H9 (cell line): ENCODE measurements at regions not wholly inside any gene's neighbourhood (a gene's known extent, or its start where the extent isn't known, plus 50 kb on each side); places are given as distances from the start of the nearest gene placed in this dataset.

Experiments
- DNase-seq: peaks from one replicate; pipeline ENCODE4 v3.0.0-alpha.2; 2017
- H2AFZ ChIP-seq: one replicate; pipeline ENCODE4 v1.6.1; 2013; ENCODE audit warnings: mild to moderate bottlenecking, low read length, control low read depth, moderate library complexity
- H2AK5ac ChIP-seq: 2 replicates; pipeline ENCODE4 v1.6.1; 2013; ENCODE audit warnings: low read length, control low read depth, mixed read lengths; ENCODE audit not compliant: insufficient read length
- H2BK120ac ChIP-seq: one replicate; pipeline ENCODE4 v1.6.1; 2013; ENCODE audit warnings: low read depth, mild to moderate bottlenecking, low read length, control low read depth, inconsistent platforms; ENCODE audit not compliant: poor library complexity, severe bottlenecking
- H2BK12ac ChIP-seq: 2 replicates; pipeline ENCODE4 v1.6.1; 2013; ENCODE audit warnings: low read length, control low read depth, mixed read lengths, low read depth; ENCODE audit not compliant: insufficient read length
- H2BK15ac ChIP-seq: 2 replicates; pipeline ENCODE4 v1.6.1; 2013; ENCODE audit warnings: low read depth, low read length, control low read depth
- H2BK20ac ChIP-seq: one replicate; pipeline ENCODE4 v1.6.1; 2013; ENCODE audit warnings: low read depth, mild to moderate bottlenecking, low read length, control low read depth, inconsistent platforms; ENCODE audit not compliant: poor library complexity, severe bottlenecking
- H2BK5ac ChIP-seq: 2 replicates; pipeline ENCODE4 v1.6.1; 2013; ENCODE audit warnings: low read length, control low read depth, mixed read lengths; ENCODE audit not compliant: insufficient read length
- H3K14ac ChIP-seq: 2 replicates; pipeline ENCODE4 v1.6.1; 2013; ENCODE audit warnings: low read length, control low read depth; ENCODE audit not compliant: insufficient read depth
- H3K18ac ChIP-seq: 2 replicates; pipeline ENCODE4 v1.6.1; 2013; ENCODE audit warnings: low read depth, mild to moderate bottlenecking, mixed read lengths, low read length, control low read depth; ENCODE audit not compliant: insufficient read length
- H3K23ac ChIP-seq: 2 replicates; pipeline ENCODE4 v1.6.1; 2013; ENCODE audit warnings: low read length, control low read depth, mixed read lengths, low read depth; ENCODE audit not compliant: insufficient read length
- H3K23me2 ChIP-seq: 2 replicates; pipeline ENCODE4 v1.6.1; 2013; ENCODE audit warnings: low read depth, mild to moderate bottlenecking, mixed read lengths, low read length, control low read depth; ENCODE audit not compliant: insufficient read length, poor library complexity, severe bottlenecking
- H3K27ac ChIP-seq: 2 replicates; pipeline ENCODE4 v1.5.1; 2013; ENCODE audit warnings: low read length, control low read depth, mixed read lengths, low read depth; ENCODE audit not compliant: insufficient read length
- H3K27me3 ChIP-seq: 2 replicates; pipeline ENCODE4 v1.6.1; 2013; ENCODE audit warnings: low read length, control low read depth, inconsistent platforms; ENCODE audit not compliant: insufficient read depth
- H3K4ac ChIP-seq: 2 replicates; pipeline ENCODE4 v1.6.1; 2013; ENCODE audit warnings: low read depth, mild to moderate bottlenecking, control low read depth, inconsistent platforms, low read length, moderate library complexity
- H3K4me1 ChIP-seq: 2 replicates; pipeline ENCODE4 v1.6.1; 2013; ENCODE audit warnings: low read length, control low read depth, inconsistent platforms; ENCODE audit not compliant: insufficient read depth
- H3K4me2 ChIP-seq: 2 replicates; pipeline ENCODE4 v1.6.1; 2013; ENCODE audit warnings: low read length, control low read depth, mixed read lengths; ENCODE audit not compliant: insufficient read length, insufficient read depth
- H3K56ac ChIP-seq: 2 replicates; pipeline ENCODE4 v1.6.1; 2013; ENCODE audit warnings: low read depth, mild to moderate bottlenecking, mixed read lengths, low read length, control low read depth; ENCODE audit not compliant: insufficient read length
- H3K79me1 ChIP-seq: 2 replicates; pipeline ENCODE4 v1.6.1; 2013; ENCODE audit warnings: low read depth, mild to moderate bottlenecking, moderate library complexity, low read length, control low read depth, inconsistent platforms; ENCODE audit not compliant: insufficient read depth, poor library complexity, severe bottlenecking
- H3K79me2 ChIP-seq: 2 replicates; pipeline ENCODE4 v1.6.1; 2013; ENCODE audit warnings: low read length, control low read depth, inconsistent platforms; ENCODE audit not compliant: insufficient read depth
- H3K9ac ChIP-seq: 2 replicates; pipeline ENCODE4 v1.6.1; 2013; ENCODE audit warnings: low read length, control low read depth, mixed read lengths; ENCODE audit not compliant: insufficient read length; ENCODE audit errors: extremely low read depth
- H3K9me3 ChIP-seq: one replicate; pipeline ENCODE4 v1.6.1; 2013; ENCODE audit warnings: low read depth, low read length, inconsistent platforms; ENCODE audit not compliant: control insufficient read depth
- H3T11ph ChIP-seq: one replicate; pipeline ENCODE4 v1.6.1; 2013; ENCODE audit warnings: mild to moderate bottlenecking, low read length, control low read depth, inconsistent platforms
- H4K20me1 ChIP-seq: one replicate; pipeline ENCODE4 v1.6.1; 2013; ENCODE audit not compliant: control insufficient read depth, insufficient read length, insufficient read depth
- H4K5ac ChIP-seq: 2 replicates; pipeline ENCODE4 v1.6.1; 2013; ENCODE audit warnings: low read depth, mild to moderate bottlenecking, mixed read lengths, low read length, control low read depth; ENCODE audit not compliant: insufficient read length
- H4K8ac ChIP-seq: replicated peaks from 2 replicates; pipeline ENCODE4 v1.6.1; 2013; ENCODE audit warnings: low read length, control low read depth, mixed read lengths, low read depth; ENCODE audit not compliant: insufficient read length
- H4K91ac ChIP-seq: 2 replicates; pipeline ENCODE4 v1.6.1; 2013; ENCODE audit warnings: low read depth, mild to moderate bottlenecking, moderate library complexity, mixed read lengths, low read length, control low read depth; ENCODE audit not compliant: insufficient read length
- H3K27ac Mint-ChIP-seq, 3 experiments: 2 replicates in 2 of 3; 3 replicates in 1 of 3; pipeline ENCODE4 v1.8.0; 2020 to 2021; ENCODE audit warnings: mixed read lengths in 3 of 3, mild to moderate bottlenecking in 1 of 3, moderate library complexity in 1 of 3
- H3K27me3 Mint-ChIP-seq: 2 replicates; pipeline ENCODE4 v1.8.0; 2021; ENCODE audit warnings: low read depth, mild to moderate bottlenecking, moderate library complexity, mixed read lengths
- H3K36me3 Mint-ChIP-seq, 3 experiments: 2 replicates in 2 of 3; 3 replicates in 1 of 3; pipeline ENCODE4 v1.8.0; 2020 to 2021; ENCODE audit warnings: low read depth in 3 of 3, mixed read lengths in 3 of 3; ENCODE audit not compliant: insufficient read depth in 1 of 3
- H3K4me1 Mint-ChIP-seq, 2 experiments: 2 replicates each; pipeline ENCODE4 v1.8.0; 2020; ENCODE audit warnings: mixed read lengths in 2 of 2
- H3K4me3 Mint-ChIP-seq, 2 experiments: 2 replicates in 1 of 2; 3 replicates in 1 of 2; pipeline ENCODE4 v1.8.0; 2020 to 2021; ENCODE audit warnings: mild to moderate bottlenecking in 2 of 2, mixed read lengths in 2 of 2, moderate library complexity in 1 of 2
- H3K9me3 Mint-ChIP-seq, 2 experiments: 2 replicates in 1 of 2; 3 replicates in 1 of 2; pipeline ENCODE4 v1.8.0; 2020; ENCODE audit warnings: mild to moderate bottlenecking in 2 of 2, mixed read lengths in 2 of 2, moderate library complexity in 1 of 2
- WGBS: extraction: QIAGEN DNeasy Blood & Tissue Kit; methylation state at CpG from one replicate; pipeline ENCODE4 v1.1.7; 2013; ENCODE audit warnings: missing lambda C conversion rate, low lambda C conversion rate, mixed read lengths; ENCODE audit not compliant: insufficient read length; ENCODE audit errors: extremely low coverage; 5-methylcytosine and 5-hydroxymethylcytosine counted together
- TF ChIP-seq, protein P1 (sequence below): fragments of 200-600 bp; sonication (generic); conservative IDR thresholded peaks from 3 replicates; pipeline ENCODE4 v1.8.0; 2021; ENCODE audit warnings: antibody characterized with exemption, mild to moderate bottlenecking

DNA sequence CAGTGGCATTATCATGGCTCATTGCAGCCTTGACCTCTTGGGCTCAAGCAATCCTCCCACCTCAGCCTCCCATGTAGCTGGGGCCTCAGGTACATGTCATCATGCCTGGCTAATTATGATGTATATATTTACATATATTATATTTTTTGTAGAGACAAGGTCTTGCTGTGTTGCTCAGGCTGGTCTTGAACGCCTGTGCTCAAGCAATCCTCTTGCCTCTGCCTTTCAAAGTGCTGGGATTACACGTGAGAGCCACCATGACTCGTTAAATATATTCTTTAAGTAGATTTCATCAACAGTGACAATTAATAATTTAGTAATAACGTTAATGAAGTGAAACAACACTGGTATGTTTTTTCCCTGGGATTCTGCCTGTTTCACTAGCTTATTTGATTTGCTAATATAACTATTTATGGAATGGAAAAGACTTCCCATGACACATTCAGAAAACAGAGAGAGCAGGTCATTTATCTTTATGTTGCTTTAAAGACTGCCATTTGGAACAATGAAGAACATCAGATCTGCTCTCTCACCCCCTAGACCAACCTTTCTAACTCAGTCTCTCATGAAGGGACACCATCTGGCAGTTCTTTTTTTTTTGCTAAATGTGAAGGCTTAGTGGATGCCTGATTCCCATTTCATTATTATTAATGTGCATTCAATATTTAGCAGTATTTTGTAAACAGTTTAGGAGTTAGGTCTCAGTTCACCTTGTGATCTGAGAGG lies 295.6 kb downstream of the KIF4B start:
- H3K23ac ChIP-seq, result no peak overlapping the region
- no peak overlapping the region for H3K4ac ChIP-seq
- Mint-ChIP-seq H3K4me1 (peaks cover 0 to 4% of the 10 kb centered on the region in 2 experiments; a peak in 1 of 4 replicates), H3K27me3 (no peaks in the 10 kb centered on the region), H3K9me3 (no peaks in the 10 kb centered on the region), H3K4me3 (no peak overlapping the region), H3K27ac (no peak overlapping the region), H3K36me3 (no peaks in the 10 kb centered on the region)
- no peaks in the 10 kb centered on the region for H3K27me3 ChIP-seq
- no peak overlapping the region for H2AFZ ChIP-seq
- H3K79me1 ChIP-seq, result no peaks in the 10 kb centered on the region
- no peak overlapping the region for H4K5ac ChIP-seq
- no peak for DNase-seq
- no peak overlapping the region for H2AK5ac ChIP-seq
- H2BK5ac ChIP-seq, result no peak overlapping the region
- no peak overlapping the region for H4K8ac ChIP-seq
- H3K56ac ChIP-seq, result no peak overlapping the region
- H3K27ac ChIP-seq, result no peak overlapping the region
- no peak overlapping the region for H2BK20ac ChIP-seq
- no peak overlapping the region for H2BK120ac ChIP-seq
- H3K4me2 ChIP-seq, result no peak overlapping the region
- H3K9ac ChIP-seq, result no peak overlapping the region
- H3K9me3 ChIP-seq, result no peaks in the 10 kb centered on the region
- no peaks in the 10 kb centered on the region for H4K20me1 ChIP-seq
- WGBS, result no CpG with 5 or more reads among the region's 4 CpGs
- no peak overlapping the region for H3T11ph ChIP-seq
- H3K14ac ChIP-seq, result no peak overlapping the region
- no peaks in the 10 kb centered on the region for H3K23me2 ChIP-seq
- H2BK12ac ChIP-seq, result no peak overlapping the region
- TF ChIP-seq, protein P1, sequence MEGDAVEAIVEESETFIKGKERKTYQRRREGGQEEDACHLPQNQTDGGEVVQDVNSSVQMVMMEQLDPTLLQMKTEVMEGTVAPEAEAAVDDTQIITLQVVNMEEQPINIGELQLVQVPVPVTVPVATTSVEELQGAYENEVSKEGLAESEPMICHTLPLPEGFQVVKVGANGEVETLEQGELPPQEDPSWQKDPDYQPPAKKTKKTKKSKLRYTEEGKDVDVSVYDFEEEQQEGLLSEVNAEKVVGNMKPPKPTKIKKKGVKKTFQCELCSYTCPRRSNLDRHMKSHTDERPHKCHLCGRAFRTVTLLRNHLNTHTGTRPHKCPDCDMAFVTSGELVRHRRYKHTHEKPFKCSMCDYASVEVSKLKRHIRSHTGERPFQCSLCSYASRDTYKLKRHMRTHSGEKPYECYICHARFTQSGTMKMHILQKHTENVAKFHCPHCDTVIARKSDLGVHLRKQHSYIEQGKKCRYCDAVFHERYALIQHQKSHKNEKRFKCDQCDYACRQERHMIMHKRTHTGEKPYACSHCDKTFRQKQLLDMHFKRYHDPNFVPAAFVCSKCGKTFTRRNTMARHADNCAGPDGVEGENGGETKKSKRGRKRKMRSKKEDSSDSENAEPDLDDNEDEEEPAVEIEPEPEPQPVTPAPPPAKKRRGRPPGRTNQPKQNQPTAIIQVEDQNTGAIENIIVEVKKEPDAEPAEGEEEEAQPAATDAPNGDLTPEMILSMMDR, result no peak
- no peaks in the 10 kb centered on the region for H3K4me1 ChIP-seq
- no peak overlapping the region for H2BK15ac ChIP-seq
- H4K91ac ChIP-seq, result no peak overlapping the region
- H3K79me2 ChIP-seq, result no peaks in the 10 kb centered on the region
- H3K18ac ChIP-seq, result no peak overlapping the region
